Hematopoietic multipotent progenitor cell (in vitro differentiated cells): ENCODE measurements at regions not wholly inside any gene's neighbourhood (a gene's known extent, or its start where the extent isn't known, plus 50 kb on each side); places are given as distances from the start of the nearest gene placed in this dataset.
"Not testable (repeated sequence)": the region's sequence is repeated elsewhere in the genome, so short reads cannot be mapped to it uniquely, and the experiment has no call there.

ENCODE experiments used
- DNase-seq, 3 donors: peaks; one replicate each; pipeline ENCODE4 v3.0.0-alpha.2; 2011 to 2015; ENCODE audit warnings: low read depth in 2 of 3, low spot score in 2 of 3

DNA sequence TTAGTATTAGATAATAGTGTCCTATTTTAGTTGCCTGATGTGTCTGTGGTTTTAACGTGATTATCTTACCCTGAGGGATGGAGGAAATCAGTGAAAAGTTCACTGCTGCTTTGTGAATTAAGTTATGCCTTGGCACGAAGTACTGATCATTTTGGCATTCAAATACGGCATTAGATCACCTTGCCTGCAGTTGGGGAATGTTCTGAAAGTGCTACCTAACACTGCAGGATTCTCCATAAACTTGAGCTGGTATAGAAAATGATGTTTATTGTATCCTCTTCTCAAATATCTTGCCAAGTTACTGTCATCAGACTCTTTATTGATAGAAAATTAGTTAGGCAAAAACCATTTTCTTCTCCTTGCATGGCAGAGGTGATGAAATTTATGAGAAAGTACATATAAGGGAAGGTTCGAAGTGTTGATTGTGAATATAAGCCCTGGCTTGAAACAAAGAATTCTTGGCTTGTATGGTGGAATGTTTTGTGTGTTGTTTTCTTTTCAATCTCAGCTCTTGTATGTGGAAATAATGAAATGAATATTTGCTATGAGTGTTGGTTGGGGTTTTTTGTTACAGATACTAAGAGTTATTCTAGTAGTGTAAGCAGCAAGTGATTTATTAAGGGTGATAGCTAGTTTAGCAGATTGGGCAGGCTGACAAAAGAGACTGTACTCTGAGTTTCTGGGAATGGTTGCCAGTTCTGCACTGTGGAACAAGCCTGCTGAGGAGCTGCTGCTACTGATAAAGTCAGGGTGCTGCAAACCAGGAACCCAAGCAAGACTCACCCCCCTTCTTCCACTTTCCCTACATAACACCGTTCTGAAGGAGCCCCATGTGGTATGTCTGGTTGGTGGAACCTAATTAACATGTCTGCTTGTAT is 448.3 kb downstream of the PCNX1 start:
- peak in 2 of 3 donors; percentile 41 to 65 for DNase-seq

- DNase-seq: no peak
These were observed 451.1 kb downstream of the PCNX1 start for GRCh38 chr14:71358209-71358931.

DNA sequence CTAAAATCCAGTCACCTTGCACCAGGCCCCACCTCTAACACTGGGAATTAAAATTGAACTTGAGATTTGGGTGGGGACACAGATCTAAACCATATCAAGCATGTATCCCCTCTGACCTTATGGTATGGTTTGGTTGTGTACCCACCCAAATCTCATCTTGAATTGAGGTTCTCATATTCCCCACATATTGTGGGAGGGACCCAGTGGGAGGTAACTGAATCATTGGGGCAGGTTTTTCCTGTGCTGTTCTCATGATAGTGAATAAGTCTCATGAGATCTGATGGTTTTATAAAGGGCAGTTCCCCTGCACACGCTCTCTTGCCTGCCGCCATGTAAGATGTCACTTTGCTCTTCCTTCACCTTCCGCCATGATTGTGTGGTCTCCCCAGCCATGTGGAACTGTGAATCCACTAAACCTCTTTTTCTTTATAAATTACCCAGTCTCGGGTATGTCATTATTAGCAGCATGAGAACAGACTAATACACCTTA is 451.7 kb downstream of the PCNX1 start:
- DNase-seq: not testable (repeated sequence)

DNA sequence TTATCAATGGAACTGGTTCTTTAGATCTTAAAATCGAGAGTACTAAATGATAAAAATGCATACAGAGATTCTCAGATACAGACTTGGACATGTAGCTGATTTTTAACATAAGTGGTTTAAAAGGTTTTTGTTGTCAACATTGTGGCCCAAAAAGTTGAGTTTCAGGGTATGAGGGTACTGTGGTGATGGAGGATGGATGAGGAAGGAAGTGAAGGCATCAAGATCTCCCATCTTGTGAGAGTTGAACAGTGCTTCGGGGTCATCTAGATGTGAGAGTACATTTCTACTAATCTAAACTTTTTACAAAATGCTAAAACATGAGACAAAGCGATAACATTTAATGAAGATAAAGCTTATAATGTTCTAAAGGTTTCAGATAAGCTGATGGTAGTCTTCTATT is 452.6 kb downstream of the PCNX1 start:
- no peak for DNase-seq

- DNase-seq: no peak
These were observed 454.1 kb downstream of the PCNX1 start for GRCh38 chr14:71361336-71361735.

DNA sequence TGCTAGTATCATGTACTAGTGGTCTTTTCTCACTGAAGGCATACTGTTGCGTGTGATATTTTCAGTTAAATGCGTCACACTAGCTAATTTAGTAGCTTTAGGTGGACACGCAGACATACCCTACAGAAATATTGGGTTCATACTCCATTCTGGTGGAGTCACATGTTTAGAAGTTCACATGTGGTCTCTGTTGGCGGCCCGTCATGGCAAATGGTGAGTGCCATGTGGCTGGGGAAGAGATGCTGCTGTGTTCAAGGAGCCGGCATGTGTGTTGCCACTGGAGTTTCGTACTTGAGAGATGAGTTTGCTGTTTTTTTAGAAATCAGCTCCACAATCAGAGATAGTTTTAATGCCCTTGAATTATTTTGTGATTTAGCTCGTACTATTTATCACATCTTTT is 454.6 kb downstream of the PCNX1 start:
- no peak for DNase-seq

DNA sequence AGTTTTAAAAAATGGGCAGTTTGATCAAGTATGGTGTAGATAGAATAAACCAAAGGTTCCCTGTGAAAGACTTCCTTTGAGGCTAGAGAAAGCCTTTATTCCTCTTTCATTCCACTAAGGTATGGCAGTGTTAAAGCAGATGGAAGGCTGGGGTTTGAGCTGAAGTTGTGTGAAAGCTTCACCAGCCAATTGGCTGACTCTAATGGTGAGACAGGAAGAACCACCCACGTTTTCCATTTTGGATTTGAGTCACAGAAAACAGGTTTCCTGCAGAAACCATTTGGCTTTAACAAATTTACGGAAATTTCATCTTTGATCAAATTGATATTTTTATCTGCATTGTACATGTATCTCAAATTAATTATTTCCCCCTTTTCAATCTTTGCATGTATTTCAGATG is 455.0 kb downstream of the PCNX1 start:
- DNase-seq: no peak

- peak in 2 of 3 donors; percentile 31 to 68 for DNase-seq
These were observed 455.8 kb downstream of the PCNX1 start for GRCh38 chr14:71362920-71363584.

DNA sequence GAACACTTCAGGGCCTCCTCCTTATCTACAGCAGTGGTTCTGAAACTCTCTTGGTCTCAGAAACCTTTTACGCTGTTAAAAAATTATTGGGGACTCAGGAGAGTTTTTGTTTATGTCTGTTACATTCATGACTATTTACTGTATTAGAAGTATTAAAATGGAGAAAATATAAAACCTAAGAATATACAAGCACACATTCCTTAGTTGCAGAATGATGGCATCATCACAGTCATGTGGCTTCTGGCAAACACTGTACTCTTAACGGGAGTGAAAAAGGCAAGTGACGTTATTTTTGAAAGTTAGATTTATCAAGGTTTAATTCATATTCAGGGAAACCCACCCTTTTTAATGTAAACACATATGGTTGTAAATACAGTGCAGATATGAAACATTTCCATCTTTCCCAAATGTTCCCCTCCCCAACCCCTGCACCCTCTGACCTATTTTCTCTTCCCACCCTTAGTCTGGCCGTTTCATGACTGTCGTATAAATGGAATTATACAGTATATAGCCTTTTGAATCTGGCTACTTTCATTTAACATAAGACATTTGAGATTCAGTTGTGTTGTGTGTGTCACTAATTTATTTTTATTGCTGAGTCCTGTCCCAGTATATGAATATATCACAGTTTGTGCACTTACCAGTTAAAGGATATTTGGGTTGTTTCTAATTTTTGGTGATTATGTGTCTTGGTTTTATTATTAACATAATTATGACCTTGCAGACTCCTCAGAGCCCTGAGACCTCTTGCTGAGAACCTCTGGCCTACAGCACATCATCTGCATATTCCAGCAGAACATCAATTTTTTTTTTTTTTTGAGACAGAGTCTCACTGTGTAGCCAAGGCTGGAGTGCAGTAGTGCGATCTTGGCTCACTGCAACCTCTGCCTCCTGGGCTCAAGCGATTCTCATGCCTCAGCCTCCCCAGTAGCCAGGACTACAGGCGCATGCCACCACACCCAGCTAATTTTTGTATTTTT is 457.0 kb downstream of the PCNX1 start:
- no peak for DNase-seq

DNA sequence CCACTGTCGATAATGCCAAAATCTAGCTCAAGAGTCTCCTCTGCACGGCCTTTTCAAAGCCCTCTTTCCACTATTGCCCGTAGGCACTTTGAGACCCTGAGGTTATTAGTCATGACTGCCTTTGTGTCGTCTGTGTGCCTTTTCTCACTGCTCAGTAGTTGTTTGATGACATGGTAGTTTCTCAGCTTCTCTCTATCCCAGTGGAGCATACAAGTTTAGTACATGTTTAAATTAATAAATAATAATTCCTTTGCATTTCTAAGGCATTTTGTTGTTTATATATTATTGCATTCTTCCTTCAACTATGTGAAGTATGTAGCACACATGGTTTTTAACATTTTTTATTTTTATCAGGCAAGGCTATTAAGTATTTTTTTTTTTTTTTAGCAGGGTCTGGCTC is 458.1 kb downstream of the PCNX1 start:
- DNase-seq: no peak

GRCh38 chr14:71366861-71367260 is 459.6 kb downstream of the PCNX1 start:
- DNase-seq: no peak

DNA sequence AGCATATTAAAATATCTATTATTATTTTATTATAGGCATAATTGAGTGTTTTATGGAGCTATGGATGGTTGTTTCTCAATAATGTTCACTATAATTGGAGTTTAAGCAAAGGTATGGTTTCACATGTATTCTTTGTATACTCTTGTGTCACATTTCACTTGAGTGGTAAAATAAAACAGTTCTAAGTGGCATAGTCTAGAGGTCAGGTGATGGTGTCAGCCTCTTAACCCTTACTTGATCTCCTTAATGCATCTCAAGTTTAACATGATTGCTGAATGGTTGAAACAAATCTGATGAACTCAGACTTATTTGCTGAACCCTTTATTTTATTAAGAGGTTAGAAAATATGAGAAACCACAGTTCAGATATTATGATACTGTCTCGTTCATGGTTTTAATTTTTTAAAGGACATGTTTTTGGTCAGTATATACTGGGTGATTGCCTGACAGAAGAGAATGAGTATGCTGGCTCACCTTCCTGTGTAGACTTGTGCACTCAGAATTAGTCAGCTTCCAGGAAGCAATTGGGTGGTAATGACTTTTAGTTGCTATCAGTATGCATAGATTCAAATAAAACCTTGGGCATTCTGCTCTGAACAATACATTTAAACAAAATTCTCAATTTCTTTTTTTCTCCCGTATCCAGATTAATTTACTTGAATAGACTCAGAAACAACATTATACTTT is 464.6 kb downstream of the PCNX1 start:
- peak in 1 of 3 donors; percentile 16 for DNase-seq

- no peak for DNase-seq
These were observed 465.2 kb downstream of the PCNX1 start for GRCh38 chr14:71372411-71372838.

GRCh38 chr14:71373773-71374172 is 466.5 kb downstream of the PCNX1 start:
- no peak for DNase-seq

GRCh38 chr14:71374989-71375388 is 467.7 kb downstream of the PCNX1 start:
- no peak for DNase-seq

- DNase-seq: no peak
These were observed 469.8 kb downstream of the PCNX1 start for GRCh38 chr14:71377099-71377498.

GRCh38 chr14:71380271-71380670 is 473.0 kb downstream of the PCNX1 start:
- DNase-seq: no peak

GRCh38 chr14:71381814-71382213 is 474.6 kb downstream of the PCNX1 start:
- DNase-seq: no peak

GRCh38 chr14:71382315-71382714 is 475.1 kb downstream of the PCNX1 start:
- no peak for DNase-seq
